COLO668 (cell line): ENCODE measurements at regions not wholly inside any gene's neighbourhood (a gene's known extent, or its start where the extent isn't known, plus 50 kb on each side); places are given as distances from the start of the nearest gene placed in this dataset.
A peak's percentile ranks its signal among the peaks of the same experiment; 100 is the strongest.
"Not testable (repeated sequence)": the region's sequence is repeated elsewhere in the genome, so short reads cannot be mapped to it uniquely, and the experiment has no call there.

Experiments
- DNase-seq: peaks from one replicate; lab custom pipeline; 2025; ENCODE audit not compliant: unreplicated experiment; lab: John Stamatoyannopoulos, UW

- no peak for DNase-seq
These were observed 96.7 kb upstream of the GALNT18 start for GRCh38 chr11:11718511-11718910.

DNA sequence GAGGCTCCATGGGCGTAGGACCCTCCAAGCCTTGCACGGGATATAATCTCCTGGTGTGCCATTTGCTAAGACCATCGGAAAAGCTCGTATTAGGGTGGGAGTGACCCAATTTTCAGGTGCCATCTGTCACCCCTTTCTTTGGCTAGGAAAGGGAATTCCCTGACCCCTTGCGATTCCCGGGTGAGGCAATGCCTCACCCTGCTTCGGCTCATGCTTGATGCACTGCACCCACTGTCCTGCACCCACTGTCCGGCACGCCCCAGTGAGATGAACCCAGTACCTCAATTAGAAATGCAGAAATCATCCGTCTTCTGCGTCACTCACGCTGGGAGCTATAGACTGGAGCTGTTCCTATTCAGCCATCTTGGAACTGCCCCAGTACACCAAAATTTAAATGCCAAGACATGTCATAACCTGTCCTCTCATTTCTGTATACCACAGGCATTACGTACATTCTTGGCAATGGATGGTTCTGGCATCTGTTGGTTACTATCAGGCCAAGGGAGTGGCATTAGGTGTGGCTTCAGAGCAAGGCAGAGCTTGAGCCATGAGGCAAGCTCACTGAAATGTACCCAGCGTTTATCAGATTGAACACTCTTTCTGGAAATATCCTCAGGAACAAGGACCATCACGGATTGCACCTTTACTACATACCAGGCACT, 95.4 kb upstream of the GALNT18 start:
- DNase-seq = no peak

DNA sequence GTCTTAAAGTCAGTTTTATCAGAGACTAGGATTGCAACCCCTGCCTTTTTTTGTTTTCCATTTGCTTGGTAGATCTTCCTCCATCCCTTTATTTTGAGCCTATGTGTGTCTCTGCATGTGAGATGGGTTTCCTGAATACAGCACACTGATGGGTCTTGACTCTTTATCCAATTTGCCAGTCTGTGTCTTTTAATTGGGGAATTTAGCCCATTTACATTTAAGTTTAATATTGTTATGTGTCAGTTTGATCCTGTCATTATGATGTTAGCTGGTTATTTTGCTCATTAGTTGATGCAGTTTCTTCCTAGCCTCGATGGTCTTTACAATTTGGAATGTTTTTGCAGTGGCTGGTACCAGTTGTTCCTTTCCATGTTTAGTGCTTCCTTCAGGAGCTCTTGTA, 93.3 kb upstream of the GALNT18 start:
- DNase-seq = not testable (repeated sequence)

DNA sequence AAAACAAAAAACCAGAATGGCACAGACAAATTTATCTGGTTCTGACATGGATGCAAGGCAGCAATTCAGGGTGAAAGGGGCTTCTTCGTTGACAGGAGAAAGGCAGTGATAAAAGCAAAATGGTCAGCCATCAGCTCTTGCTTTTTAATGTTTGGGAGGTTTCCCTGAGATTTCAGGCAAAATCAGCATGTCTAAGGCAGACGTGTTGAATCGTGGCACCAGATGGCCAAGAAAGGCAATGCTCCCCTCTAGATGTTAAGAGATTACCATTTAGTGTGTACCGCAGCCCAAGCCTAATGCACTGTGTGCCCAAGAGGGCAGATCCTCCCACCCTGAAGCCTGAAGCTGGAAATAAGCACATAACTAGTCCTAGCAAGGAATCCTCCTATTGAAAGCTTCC, 88.8 kb upstream of the GALNT18 start:
- DNase-seq = no peak

- DNase-seq = no peak
These were observed 87.8 kb upstream of the GALNT18 start for GRCh38 chr11:11709447-11710239.

GRCh38 chr11:11708256-11708655, 86.5 kb upstream of the GALNT18 start:
- no peak for DNase-seq

DNA sequence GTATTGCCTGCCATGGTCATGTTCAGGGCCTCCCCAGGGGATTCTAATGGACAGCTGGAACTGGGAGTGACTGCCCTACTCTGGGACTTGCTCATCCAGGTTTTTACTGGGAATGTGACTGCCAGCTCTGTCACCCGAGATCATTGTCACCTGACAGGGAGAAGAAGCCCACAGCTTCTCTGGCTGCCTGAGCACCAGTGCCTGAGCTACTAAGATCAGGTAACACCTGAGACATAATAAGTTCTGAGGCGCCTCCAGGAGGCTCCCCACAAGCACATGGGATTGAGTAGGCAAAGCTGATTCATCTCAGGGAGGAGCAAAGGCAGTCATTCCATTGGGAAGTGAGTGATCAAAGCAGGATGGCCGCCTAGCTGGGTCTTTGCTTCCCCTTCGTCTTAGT, 84.2 kb upstream of the GALNT18 start:
- DNase-seq = no peak

GRCh38 chr11:11703885-11704284, 82.1 kb upstream of the GALNT18 start:
- DNase-seq = no peak

GRCh38 chr11:11701070-11701469, 79.3 kb upstream of the GALNT18 start:
- DNase-seq = no peak

DNA sequence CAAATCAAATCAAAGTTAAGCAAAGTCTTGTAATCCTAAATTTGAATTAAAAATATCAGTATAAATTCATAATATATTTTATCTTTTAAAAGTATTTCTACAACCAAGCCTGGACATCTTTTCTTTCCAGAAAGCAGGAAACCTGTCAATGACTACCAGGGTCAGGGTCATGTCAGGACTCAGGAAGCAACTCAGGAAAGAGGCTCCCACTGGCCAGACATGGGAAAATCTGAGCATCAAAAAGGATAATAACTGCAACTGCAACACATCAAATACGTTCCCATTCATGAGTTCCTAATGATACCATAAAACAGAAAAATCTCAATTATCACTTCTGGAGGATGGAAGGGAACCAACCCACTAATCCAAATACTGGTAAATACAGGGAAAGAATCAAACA, 76.0 kb upstream of the GALNT18 start:
- no peak for DNase-seq

DNA sequence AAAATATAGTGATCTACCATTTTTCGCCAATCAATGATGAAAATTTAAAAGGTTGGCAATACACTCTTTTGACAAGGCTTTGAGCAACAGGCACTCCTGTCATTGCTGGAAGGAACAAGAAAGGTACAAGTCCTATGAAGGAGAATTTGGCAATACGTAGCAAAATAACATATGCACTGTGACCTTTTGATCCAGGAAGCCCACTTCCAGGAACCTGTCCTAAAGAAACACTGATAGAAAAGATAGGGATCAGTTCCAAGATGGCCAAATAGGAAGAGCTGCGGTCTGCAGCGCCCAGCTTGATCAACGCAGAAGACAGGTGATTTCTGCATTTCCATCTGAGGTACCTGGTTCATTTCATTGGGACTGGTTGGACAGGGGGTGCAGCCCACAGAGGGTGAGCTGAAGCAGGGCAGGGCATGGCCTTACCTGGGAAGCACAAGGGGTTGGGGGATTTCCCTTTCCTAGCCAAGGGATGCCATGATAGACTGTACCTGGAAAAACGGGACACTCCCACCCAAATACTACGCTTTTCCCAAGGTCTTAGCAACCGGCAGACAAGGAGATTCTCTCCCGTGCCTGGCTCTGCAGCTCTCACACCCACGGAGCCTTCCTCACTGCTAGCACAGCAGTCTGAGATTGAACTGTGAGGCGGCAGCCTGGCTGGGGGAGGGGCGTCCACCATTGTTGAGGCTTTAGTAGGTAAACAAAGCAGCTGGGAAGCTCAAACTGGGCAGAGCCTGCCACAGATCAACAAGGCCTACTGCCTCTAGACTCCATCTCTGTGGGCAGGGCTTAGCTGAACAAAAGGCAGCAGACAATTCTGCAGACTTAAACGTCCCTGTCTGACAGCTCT, 69.7 kb upstream of the GALNT18 start:
- peak; percentile 81 for DNase-seq

GRCh38 chr11:11681536-11681935, 59.7 kb upstream of the GALNT18 start:
- no peak for DNase-seq

GRCh38 chr11:11677672-11678356, 56.0 kb upstream of the GALNT18 start:
- DNase-seq = no peak

DNA sequence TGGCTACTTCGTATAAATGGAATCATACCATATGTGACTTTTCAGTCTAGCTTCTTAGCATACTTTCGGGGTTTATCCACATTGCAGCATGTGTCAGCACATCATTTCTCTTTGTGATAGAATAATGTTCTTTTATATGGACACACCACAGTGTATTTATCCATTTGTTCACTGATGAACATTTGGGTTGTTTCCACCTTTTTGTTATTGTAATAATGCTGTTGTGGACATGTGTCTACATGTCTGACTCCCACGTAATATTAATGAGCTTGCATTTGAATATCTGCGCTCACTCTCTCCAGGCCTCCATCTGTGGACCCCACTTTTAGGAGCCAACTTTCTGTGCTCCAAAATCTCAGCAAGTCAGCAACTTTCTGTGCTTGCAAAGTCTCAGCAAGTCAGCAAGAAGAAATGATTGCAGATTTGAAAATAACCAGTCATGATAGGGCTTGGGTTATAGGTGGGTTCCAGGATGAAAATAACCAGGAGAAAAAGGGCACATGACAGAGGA, 53.9 kb upstream of the GALNT18 start:
- no peak for DNase-seq

DNA sequence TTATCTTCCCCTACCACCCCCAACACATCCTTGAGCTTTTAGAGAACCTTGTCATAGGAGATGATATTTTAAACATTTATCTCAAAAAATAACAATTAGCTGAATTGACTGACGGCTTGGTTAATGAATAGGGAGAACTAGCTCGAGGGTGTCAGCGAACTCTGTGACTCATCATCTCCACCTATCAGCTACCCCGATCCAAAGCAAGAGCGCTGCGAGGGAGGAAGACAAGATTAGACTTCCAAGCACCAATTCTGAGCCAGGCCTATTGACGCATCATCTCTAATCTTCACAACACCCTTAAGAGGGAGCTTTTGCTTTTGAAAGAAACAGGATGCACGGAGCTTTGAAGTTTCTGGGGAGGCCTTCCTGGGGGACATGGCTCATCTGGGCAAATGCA, 51.0 kb upstream of the GALNT18 start:
- DNase-seq = no peak

GRCh38 chr11:11672101-11672500, 50.3 kb upstream of the GALNT18 start:
- DNase-seq = no peak
